SK-N-SH treated with all-trans-retinoic acid at 6 μM for 48 hours (cell line): ENCODE measurements at regions not wholly inside any gene's neighbourhood (a gene's known extent, or its start where the extent isn't known, plus 50 kb on each side); places are given as distances from the start of the nearest gene placed in this dataset.

Source experiments
- CSDC2 ChIP-seq: fragments of 250-450 bp; sonication (Bioruptor Pico); IDR thresholded peaks from 2 replicates; pipeline ENCODE4 v1.5.0; 2020; ENCODE audit warnings: mild to moderate bottlenecking, moderate library complexity
- OSR1 ChIP-seq: fragments of 250-450 bp; sonication (Bioruptor Pico); IDR thresholded peaks from 2 replicates; pipeline ENCODE4 v1.8.0; 2022; ENCODE audit warnings: moderate library complexity, mild to moderate bottlenecking, inconsistent platforms
- PATZ1 ChIP-seq: fragments of 250-450 bp; sonication (Bioruptor Pico); IDR thresholded peaks from 2 replicates; pipeline ENCODE4 v1.8.0; 2020; ENCODE audit warnings: mild to moderate bottlenecking, moderate library complexity, borderline replicate concordance
- PPARA ChIP-seq: fragments of 250-450 bp; sonication (Bioruptor Pico); IDR thresholded peaks from 2 replicates; pipeline ENCODE4 v1.5.0; 2020; ENCODE audit warnings: mild to moderate bottlenecking, borderline replicate concordance
- ZFP3 ChIP-seq: fragments of 250-450 bp; sonication (Bioruptor Pico); IDR thresholded peaks from 2 replicates; pipeline ENCODE4 v1.5.0; 2020; ENCODE audit warnings: mild to moderate bottlenecking, moderate library complexity

- TF ChIP-seq ZFP3 (CRISPR knock-in tag) (no peak), CSDC2 (CRISPR knock-in tag) (no peak), OSR1 (no peak), PATZ1 (CRISPR knock-in tag) (no peak), PPARA (CRISPR knock-in tag) (no peak)
These were observed 192.7 kb upstream of the ATP2B1 start for GRCh38 chr12:89901319-89901718.
